ENCODE measurements at regions not wholly inside any gene's neighbourhood (a gene's known extent, or its start where the extent isn't known, plus 50 kb on each side); places are given as distances from the start of the nearest gene placed in this dataset.

GRCh38 chr1:221813887-221814286 lies 72.0 kb upstream of the DUSP10 start:
- TF ChIP-seq CTCF (IDR thresholded peaks at IDR 0.05; ENCODE audit: unreplicated experiment) = no peak
- Mint-ChIP-seq H3K27me3 (no peaks in the 10 kb centered on the region), H3K36me3 (ENCODE audit: insufficient read depth) (no peaks in the 10 kb centered on the region), H3K4me1 (ENCODE audit: low read depth) (peaks cover 3% of the 10 kb centered on the region), H3K27ac (no peak overlapping the region), H3K9me3 (ENCODE audit: low read depth) (no peaks in the 10 kb centered on the region), H3K4me3 (ENCODE audit: low read depth) (no peak overlapping the region)
- no peak for DNase-seq (ENCODE audit: low spot score, unreplicated experiment)

DNA sequence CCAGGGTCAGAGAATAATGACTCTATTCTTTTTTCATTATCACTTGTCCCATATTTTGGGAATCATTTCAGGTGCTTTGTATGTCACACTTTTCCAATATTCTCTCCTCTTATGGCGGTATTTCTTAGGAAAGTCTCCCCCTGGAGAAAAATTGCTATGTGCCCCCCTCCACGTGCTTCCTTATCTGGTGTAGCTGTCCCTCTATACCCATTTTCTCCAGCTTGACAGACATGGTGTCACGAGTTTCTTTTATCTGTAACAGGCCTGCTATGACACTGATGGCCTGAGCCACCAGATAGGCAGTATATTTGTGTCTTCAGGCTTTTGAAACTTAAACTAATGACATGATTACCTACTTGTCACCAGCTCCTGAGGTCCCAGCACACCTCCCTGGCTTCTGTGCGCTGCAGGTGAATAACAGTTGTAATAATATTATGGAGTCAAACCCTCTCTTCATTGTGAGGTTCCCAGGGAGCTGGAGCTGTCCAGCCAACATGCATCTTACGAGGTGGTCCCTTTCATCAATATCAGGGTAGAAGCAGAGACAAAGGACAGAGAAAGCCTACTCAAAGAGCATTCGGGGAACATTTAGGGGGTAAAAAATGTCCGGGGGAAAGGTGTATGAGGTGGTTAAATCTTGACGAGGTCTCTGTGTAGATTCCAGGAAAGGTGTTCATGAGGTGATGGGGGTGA lies 71.2 kb upstream of the DUSP10 start:
- Mint-ChIP-seq H3K27me3 (no peaks in the 10 kb centered on the region), H3K4me1 (ENCODE audit: low read depth) (peaks cover 3% of the 10 kb centered on the region), H3K27ac (peak overlapping the region; percentile 11), H3K36me3 (ENCODE audit: insufficient read depth) (no peaks in the 10 kb centered on the region), H3K9me3 (ENCODE audit: low read depth) (no peaks in the 10 kb centered on the region), H3K4me3 (ENCODE audit: low read depth) (no peak overlapping the region)
- DNase-seq (ENCODE audit: low spot score, unreplicated experiment) = no peak
- TF ChIP-seq CTCF (IDR thresholded peaks at IDR 0.05; ENCODE audit: unreplicated experiment) = no peak

DNA sequence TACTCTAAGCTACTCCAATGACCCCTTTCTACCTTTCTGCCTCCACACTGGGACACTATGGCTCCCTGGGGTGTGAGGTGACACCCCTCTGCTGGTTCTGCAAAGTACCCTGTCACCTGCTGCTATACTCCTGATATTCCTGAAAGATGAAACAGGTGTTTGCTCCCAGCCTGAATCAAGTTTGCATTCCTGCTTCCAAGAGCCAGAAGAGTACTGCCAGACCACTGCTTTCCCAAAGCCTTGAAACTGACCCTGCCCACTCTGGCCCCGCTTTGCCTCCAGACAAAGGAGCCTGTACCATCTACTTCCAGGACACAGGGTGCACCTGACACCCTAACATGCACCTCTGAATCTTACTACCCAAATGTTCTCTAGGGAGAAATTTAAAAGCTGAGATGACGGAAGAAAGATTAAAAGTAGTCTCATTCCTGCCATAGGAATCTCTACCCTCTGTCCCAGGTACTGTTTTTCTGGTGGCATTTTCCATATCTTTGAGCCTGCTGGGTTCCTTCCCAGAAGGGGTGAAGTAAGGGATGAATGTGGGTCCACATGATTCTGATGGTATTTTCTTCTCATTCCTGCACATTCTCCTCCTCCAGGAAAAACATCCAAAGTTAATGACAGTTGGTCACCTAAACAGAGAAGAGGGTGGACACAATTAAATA lies 70.3 kb upstream of the DUSP10 start:
- Mint-ChIP-seq H3K27me3 (no peaks in the 10 kb centered on the region), H3K4me3 (ENCODE audit: low read depth) (no peak overlapping the region), H3K9me3 (ENCODE audit: low read depth) (no peaks in the 10 kb centered on the region), H3K4me1 (ENCODE audit: low read depth) (peaks cover 3% of the 10 kb centered on the region), H3K27ac (no peak overlapping the region), H3K36me3 (ENCODE audit: insufficient read depth) (no peaks in the 10 kb centered on the region)
- DNase-seq (ENCODE audit: low spot score, unreplicated experiment) = no peak
- no peak for TF ChIP-seq CTCF (IDR thresholded peaks at IDR 0.05; ENCODE audit: unreplicated experiment)

DNA sequence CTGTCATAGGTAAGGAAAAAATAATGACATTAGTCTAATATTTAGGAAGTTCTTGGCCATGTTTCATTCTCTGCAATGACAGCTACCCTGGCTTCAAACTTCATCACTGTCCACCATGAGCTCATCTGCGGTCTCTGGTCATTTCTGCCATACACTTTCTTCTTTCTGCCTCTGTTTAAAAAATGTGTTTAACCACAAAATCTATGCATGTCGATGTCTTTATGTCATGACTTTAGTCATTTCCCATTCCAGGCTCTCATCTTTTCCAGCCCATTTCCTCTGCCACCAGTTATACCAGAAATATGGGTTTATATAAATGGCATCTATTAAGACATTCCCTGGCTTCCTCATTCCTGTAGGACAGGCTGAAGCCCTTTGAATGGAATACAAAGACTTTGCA lies 68.5 kb upstream of the DUSP10 start:
- no peak overlapping the region for H3K27ac Mint-ChIP-seq
- no peak for TF ChIP-seq CTCF (IDR thresholded peaks at IDR 0.05; ENCODE audit: unreplicated experiment)
- no peak overlapping the region for H3K4me3 Mint-ChIP-seq (ENCODE audit: low read depth)
- no peak for DNase-seq (ENCODE audit: low spot score, unreplicated experiment)
- H3K36me3 Mint-ChIP-seq (ENCODE audit: insufficient read depth) = no peaks in the 10 kb centered on the region
- peaks cover 3% of the 10 kb centered on the region for H3K4me1 Mint-ChIP-seq (ENCODE audit: low read depth)
- H3K9me3 Mint-ChIP-seq (ENCODE audit: low read depth) = no peaks in the 10 kb centered on the region
- no peaks in the 10 kb centered on the region for H3K27me3 Mint-ChIP-seq

DNA sequence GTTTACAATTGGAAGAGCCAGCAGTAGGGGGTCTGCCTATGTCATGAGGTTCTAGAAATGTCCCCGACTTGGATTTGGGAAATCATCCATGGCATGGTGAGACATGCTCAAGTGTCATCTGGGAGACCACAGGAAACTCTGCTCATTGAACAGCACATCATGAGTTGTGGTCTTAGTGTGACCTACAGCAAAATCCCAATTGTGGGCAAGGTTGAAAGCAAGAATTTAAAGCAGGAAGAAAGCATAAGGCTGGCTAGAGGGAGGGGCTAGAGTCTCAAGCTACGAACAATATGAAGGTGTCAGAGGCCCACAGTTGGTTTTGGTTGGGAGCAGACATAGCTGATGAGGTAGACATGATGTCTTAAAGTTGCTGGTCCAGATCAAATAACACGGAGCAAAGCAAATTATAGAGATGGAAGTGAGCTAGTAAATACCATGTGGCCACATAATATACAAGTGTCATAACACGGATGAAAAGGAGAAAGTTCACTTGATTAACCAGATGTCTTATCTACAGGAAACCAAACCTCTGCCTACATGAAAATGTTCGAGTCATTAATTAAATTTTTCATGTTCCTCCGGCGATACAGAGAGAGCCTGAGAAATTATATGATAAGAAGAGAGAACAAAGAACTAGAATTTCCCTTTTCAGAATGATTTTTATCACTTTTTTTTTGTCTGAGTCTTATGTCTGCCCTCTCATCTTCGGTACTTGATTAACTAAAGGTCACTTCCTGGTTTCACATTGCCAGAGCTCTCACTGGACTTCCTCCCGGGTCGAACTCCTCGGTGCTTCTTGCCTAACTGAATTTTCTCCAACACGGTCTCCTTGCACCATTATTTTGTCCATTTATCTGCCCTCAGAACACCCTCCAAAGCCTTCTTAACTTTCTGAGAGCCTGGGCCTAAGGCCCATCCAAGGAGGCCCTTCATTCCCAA lies 67.5 kb upstream of the DUSP10 start:
- H3K4me1 Mint-ChIP-seq (ENCODE audit: low read depth) = peaks cover 3% of the 10 kb centered on the region
- H3K27me3 Mint-ChIP-seq = no peaks in the 10 kb centered on the region
- DNase-seq (ENCODE audit: low spot score, unreplicated experiment) = no peak
- H3K4me3 Mint-ChIP-seq (ENCODE audit: low read depth) = no peak overlapping the region
- H3K36me3 Mint-ChIP-seq (ENCODE audit: insufficient read depth) = no peaks in the 10 kb centered on the region
- TF ChIP-seq CTCF (IDR thresholded peaks at IDR 0.05; ENCODE audit: unreplicated experiment) = no peak
- no peaks in the 10 kb centered on the region for H3K9me3 Mint-ChIP-seq (ENCODE audit: low read depth)
- H3K27ac Mint-ChIP-seq = no peak overlapping the region
